OCI-LY3 (cell line): ENCODE measurements at regions not wholly inside any gene's neighbourhood (a gene's known extent, or its start where the extent isn't known, plus 50 kb on each side); places are given as distances from the start of the nearest gene placed in this dataset.

ENCODE experiments used
- H2AFZ ChIP-seq: fragments of 200-600, 300-600 bp; shearing (Covaris generic); 2 replicates; pipeline ENCODE4 v1.6.0; 2014; ENCODE audit warnings: antibody characterized with exemption, low read depth, low read length
- H3K27ac ChIP-seq: fragments of 200-600, 300-600 bp; sonication (generic); 2 replicates; pipeline ENCODE4 v1.5.1; 2014; ENCODE audit warnings: mild to moderate bottlenecking, low read length, moderate library complexity, mixed read lengths
- H3K27me3 ChIP-seq: fragments of 200-600, 300-600 bp; sonication (generic); 2 replicates; pipeline ENCODE4 v1.6.1; 2014; ENCODE audit warnings: low read depth, low read length, mixed read lengths
- H3K36me3 ChIP-seq: fragments of 200-600, 300-600 bp; sonication (generic); replicated peaks from 2 replicates; pipeline ENCODE3; 2014; ENCODE audit warnings: low read depth, low read length, mixed read lengths
- H3K4me1 ChIP-seq: fragments of 300-600, 200-600 bp; sonication (generic); 2 replicates; pipeline ENCODE4 v1.6.1; 2014; ENCODE audit warnings: low read length, mixed read lengths
- H3K4me2 ChIP-seq: fragments of 200-600, 300-600 bp; sonication (generic); 2 replicates; pipeline ENCODE4 v1.6.1; 2014; ENCODE audit warnings: low read length, mixed read lengths
- H3K4me3 ChIP-seq: fragments of 300-600, 200-600 bp; sonication (generic); 2 replicates; pipeline ENCODE4 v1.5.1; 2014; ENCODE audit warnings: antibody characterized with exemption, mild to moderate bottlenecking, low read length, moderate library complexity
- H3K79me2 ChIP-seq: fragments of 300-600, 200-600 bp; shearing (Covaris generic); 2 replicates; pipeline ENCODE4 v1.6.1; 2014; ENCODE audit warnings: mild to moderate bottlenecking, low read length, mixed read lengths
- H3K9ac ChIP-seq: fragments of 300-600, 200-600 bp; shearing (Covaris generic); 2 replicates; pipeline ENCODE4 v1.6.0; 2014; ENCODE audit warnings: mild to moderate bottlenecking, low read length, moderate library complexity
- H3K9me3 ChIP-seq: fragments of 200-600, 300-600 bp; shearing (Covaris generic); 2 replicates; pipeline ENCODE4 v1.6.1; 2014; ENCODE audit warnings: low read length, mixed read lengths; ENCODE audit not compliant: insufficient read depth
- H4K20me1 ChIP-seq: fragments of 200-600, 300-600 bp; sonication (generic); 2 replicates; pipeline ENCODE4 v1.6.1; 2016; ENCODE audit warnings: low read length, mixed read lengths; ENCODE audit not compliant: insufficient read depth
- EZH2phosphoT487 ChIP-seq: fragments of 200-600 bp; shearing (Covaris generic); IDR thresholded peaks from 2 replicates; pipeline ENCODE4 v1.6.1; 2018; ENCODE audit warnings: antibody characterized with exemption, mixed run types, low read depth
- TF ChIP-seq, protein P1 (sequence below): fragments of 200-600, 300-600 bp; sonication (generic); IDR thresholded peaks from 2 replicates; pipeline ENCODE4 v1.5.1; 2014; ENCODE audit warnings: antibody characterized with exemption, low read length, low read depth

DNA sequence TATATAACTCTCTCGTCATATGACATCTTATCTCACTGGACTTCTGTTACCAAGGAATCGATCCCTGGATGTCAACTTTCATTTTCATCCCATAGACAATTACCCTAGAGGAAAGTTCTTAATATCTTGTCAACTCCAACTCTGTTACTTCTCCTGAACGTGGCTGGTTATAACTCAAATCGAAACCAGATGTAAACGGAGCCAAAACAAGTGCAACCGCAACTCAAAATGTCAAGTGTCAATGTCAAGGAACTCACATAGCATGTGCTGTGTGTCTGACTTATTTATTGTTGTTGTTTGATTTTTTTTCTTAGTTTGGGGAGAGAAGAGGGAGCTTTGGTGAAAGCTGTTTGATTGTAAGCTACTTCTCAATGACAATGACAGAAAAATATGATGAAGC, 108.6 kb downstream of the VIP start:
- peaks cover 4% of the 10 kb centered on the region; the same call in 1 of the 2 replicates for H3K27me3 ChIP-seq
- no peaks in the 10 kb centered on the region for H4K20me1 ChIP-seq
- no peaks in the 10 kb centered on the region for H3K4me1 ChIP-seq
- no peak overlapping the region for H2AFZ ChIP-seq
- no peak for TF ChIP-seq EZH2phosphoT487
- H3K9me3 ChIP-seq, result no peaks in the 10 kb centered on the region
- no peak overlapping the region for H3K9ac ChIP-seq
- H3K27ac ChIP-seq, result no peak overlapping the region
- peak overlapping the region; percentile 14 for H3K4me2 ChIP-seq
- no peaks in the 10 kb centered on the region for H3K79me2 ChIP-seq
- no peaks in the 10 kb centered on the region for H3K36me3 ChIP-seq
- H3K4me3 ChIP-seq, result no peak overlapping the region

DNA sequence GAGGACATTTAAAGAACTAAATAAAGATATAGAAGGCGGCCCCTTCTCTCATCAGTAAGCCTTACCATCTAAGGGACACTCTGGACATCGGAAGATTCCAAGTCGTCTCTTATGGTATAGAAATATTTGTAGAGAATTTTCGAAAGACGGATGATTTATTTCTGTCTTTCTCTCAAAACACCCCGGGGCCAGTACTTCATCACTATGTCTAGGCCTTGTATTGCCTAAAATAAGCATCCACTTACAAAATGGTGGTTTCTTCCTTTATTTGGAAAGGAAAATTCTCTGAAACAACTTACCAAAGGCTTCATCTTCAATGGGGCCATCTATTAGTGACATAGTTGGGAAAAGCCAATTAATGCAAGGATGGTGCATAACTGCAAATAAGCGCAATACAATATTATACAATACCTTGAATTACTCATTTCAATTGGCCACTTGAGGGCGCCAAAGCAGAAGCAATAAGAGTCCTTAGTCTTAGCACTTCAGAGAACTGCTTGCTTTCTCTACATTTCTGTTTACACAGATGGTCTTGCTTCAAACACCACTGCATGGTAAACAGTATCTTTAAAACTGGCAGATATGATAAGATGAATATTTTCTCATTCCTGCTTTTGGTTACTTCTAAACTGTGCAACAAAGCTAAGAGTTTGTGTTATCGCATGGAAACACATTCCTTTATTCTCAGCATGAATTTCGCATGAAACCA, 113.2 kb downstream of the VIP start:
- Histone ChIP-seq H3K27me3 (no peaks in the 10 kb centered on the region; the same call in 1 of the 2 replicates), H3K9ac (no peak overlapping the region)
- no peak for TF ChIP-seq EZH2phosphoT487
- TF ChIP-seq, protein P1, sequence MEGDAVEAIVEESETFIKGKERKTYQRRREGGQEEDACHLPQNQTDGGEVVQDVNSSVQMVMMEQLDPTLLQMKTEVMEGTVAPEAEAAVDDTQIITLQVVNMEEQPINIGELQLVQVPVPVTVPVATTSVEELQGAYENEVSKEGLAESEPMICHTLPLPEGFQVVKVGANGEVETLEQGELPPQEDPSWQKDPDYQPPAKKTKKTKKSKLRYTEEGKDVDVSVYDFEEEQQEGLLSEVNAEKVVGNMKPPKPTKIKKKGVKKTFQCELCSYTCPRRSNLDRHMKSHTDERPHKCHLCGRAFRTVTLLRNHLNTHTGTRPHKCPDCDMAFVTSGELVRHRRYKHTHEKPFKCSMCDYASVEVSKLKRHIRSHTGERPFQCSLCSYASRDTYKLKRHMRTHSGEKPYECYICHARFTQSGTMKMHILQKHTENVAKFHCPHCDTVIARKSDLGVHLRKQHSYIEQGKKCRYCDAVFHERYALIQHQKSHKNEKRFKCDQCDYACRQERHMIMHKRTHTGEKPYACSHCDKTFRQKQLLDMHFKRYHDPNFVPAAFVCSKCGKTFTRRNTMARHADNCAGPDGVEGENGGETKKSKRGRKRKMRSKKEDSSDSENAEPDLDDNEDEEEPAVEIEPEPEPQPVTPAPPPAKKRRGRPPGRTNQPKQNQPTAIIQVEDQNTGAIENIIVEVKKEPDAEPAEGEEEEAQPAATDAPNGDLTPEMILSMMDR, result peak; percentile 62

DNA sequence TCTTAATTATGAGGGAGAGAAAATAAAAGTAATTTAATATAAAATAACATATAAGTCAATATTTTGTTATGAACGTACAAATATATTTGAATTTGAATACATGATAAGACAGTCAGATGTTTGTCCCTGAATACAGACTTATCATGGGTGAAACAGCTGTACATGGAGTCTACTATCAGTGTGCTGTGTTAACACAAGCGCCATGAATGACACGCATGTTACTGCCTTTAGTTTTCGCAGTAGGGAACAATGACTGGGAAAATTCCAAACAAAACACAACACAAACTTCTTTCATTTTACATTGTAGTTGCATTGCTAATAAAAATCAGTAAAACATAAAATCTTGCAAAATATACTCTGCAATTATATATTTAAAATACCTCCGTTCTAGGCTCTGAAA, 108.6 kb downstream of the FBXO5 start:
- Histone ChIP-seq H3K36me3 (no peaks in the 10 kb centered on the region), H3K27ac (no peak overlapping the region), H3K4me2 (no peak overlapping the region), H2AFZ (no peak overlapping the region), H3K4me3 (no peak overlapping the region), H4K20me1 (no peaks in the 10 kb centered on the region), H3K9me3 (no peaks in the 10 kb centered on the region), H3K27me3 (no peaks in the 10 kb centered on the region), H3K4me1 (no peaks in the 10 kb centered on the region), H3K79me2 (no peaks in the 10 kb centered on the region), H3K9ac (no peak overlapping the region)
- TF ChIP-seq, protein P1, result no peak
- TF ChIP-seq EZH2phosphoT487, result no peak

More for the DNA sequence above, 113.2 kb downstream of the VIP start:
- Histone ChIP-seq H3K4me2 (no peak overlapping the region), H3K36me3 (no peaks in the 10 kb centered on the region), H3K9me3 (no peaks in the 10 kb centered on the region), H4K20me1 (no peaks in the 10 kb centered on the region), H3K79me2 (no peaks in the 10 kb centered on the region), H3K27ac (no peak overlapping the region), H2AFZ (no peak overlapping the region), H3K4me1 (no peaks in the 10 kb centered on the region), H3K4me3 (no peak overlapping the region)

DNA sequence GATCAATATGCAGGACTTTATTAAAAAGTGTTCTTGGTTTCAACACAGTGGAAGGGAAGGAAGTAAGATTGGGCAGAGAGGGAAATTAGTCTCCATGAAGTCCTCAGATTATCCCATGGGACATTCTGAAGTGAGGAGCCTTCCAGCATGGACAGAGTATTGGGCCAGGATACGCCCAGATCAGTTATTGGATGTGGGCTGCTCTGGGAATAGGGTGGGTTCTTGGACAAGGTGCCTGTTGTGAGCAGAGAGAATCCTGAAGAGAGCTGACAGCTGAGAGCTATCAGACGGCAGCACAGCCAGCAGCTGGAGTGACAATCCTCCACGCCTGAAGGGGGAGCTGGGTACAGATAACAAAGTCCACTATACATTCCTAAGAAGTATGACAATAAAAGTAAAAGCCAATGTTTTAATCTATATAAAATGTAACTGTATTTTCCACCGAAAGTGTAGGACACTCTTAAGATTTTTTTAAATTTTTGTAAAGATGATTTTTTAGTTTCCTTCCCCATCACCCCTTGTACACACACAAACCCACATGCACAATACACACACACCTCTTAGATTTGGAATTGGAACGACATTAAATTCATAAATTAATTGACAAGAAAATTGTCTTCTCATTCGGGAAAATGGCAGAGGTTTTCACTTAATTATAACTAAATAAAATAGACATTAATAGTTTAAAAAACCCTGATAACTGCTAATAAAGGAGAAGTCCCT, 107.8 kb downstream of the FBXO5 start:
- Histone ChIP-seq H3K9ac (no peak overlapping the region), H3K36me3 (no peaks in the 10 kb centered on the region), H3K27ac (no peak overlapping the region), H3K27me3 (no peaks in the 10 kb centered on the region), H3K79me2 (no peaks in the 10 kb centered on the region), H3K4me1 (no peaks in the 10 kb centered on the region), H3K4me3 (no peak overlapping the region), H2AFZ (no peak overlapping the region), H4K20me1 (no peaks in the 10 kb centered on the region), H3K9me3 (no peaks in the 10 kb centered on the region), H3K4me2 (no peak overlapping the region)
- TF ChIP-seq, protein P1, result no peak
- TF ChIP-seq EZH2phosphoT487, result no peak
